B cell (primary cell): ENCODE measurements at regions not wholly inside any gene's neighbourhood (a gene's known extent, or its start where the extent isn't known, plus 50 kb on each side); places are given as distances from the start of the nearest gene placed in this dataset.

Experiments
- EZH2 ChIP-seq: IDR thresholded peaks from 2 replicates; pipeline ENCODE4 v1.6.1; 2012; ENCODE audit warnings: borderline replicate concordance, low read depth, mild to moderate bottlenecking, moderate library complexity, low read length; ENCODE audit not compliant: insufficient read depth, poor library complexity, severe bottlenecking
- TF ChIP-seq, protein P1 (sequence below): fragments of 200-600 bp; IDR thresholded peaks from one replicate; pipeline ENCODE4 v1.8.0; 2022; ENCODE audit warnings: antibody characterized with exemption, mild to moderate bottlenecking

DNA sequence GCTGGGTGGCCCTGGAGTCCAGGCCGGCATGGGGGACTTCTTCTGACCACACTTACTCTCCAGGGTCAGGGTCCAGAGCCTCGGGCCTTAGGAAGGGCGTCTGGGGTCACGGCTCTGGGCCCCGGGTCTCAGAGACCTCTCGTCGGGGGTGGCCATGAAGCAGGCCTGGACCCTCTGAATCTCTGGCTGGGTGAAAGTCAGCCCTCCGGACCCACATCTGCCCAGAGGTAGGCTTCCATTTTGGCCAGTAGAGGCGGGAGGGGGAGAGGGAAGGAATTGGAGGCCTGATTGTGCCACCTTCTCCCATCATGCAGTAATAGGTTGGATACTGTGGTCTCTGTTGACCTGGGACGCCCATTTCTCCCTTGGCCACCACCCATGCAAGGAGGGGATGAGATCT, 125.3 kb upstream of the GPC1 start:
- TF ChIP-seq, protein P1, sequence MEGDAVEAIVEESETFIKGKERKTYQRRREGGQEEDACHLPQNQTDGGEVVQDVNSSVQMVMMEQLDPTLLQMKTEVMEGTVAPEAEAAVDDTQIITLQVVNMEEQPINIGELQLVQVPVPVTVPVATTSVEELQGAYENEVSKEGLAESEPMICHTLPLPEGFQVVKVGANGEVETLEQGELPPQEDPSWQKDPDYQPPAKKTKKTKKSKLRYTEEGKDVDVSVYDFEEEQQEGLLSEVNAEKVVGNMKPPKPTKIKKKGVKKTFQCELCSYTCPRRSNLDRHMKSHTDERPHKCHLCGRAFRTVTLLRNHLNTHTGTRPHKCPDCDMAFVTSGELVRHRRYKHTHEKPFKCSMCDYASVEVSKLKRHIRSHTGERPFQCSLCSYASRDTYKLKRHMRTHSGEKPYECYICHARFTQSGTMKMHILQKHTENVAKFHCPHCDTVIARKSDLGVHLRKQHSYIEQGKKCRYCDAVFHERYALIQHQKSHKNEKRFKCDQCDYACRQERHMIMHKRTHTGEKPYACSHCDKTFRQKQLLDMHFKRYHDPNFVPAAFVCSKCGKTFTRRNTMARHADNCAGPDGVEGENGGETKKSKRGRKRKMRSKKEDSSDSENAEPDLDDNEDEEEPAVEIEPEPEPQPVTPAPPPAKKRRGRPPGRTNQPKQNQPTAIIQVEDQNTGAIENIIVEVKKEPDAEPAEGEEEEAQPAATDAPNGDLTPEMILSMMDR, result no peak
- no peak for TF ChIP-seq EZH2
